HEK293 (cell line): ENCODE measurements at regions not wholly inside any gene's neighbourhood (a gene's known extent, or its start where the extent isn't known, plus 50 kb on each side); places are given as distances from the start of the nearest gene placed in this dataset.

Experiments
- CTCF ChIA-PET: fragments of 350-600 bp; formaldehyde crosslinking; extraction: SDS; loops from one replicate; lab custom pipeline; 2021; ENCODE audit warnings: antibody characterized with exemption; lab: Yijun Ruan, JAX
- POLR2A ChIA-PET: fragments of 300-600 bp; formaldehyde crosslinking; extraction: SDS; loops from one replicate; lab custom pipeline; 2020; ENCODE audit warnings: antibody characterized with exemption, inconsistent platforms; lab: Yijun Ruan, JAX
- H3K27ac ChIP-seq: fragments of 200-500 bp; sonication (Bioruptor generic); 2 replicates; pipeline ENCODE4 v1.5.1; 2014; ENCODE audit warnings: low read depth, low read length, control low read depth, inconsistent platforms; ENCODE audit errors: extremely low read depth
- H3K36me3 ChIP-seq, 2 experiments: fragments of 200-500 bp in 1 of 2; sonication (Bioruptor generic) in 1 of 2; 1 replicate in 1 of 2; 2 replicates in 1 of 2; pipeline ENCODE4 v1.5.1; 2014 to 2017; ENCODE audit warnings: inconsistent platforms in 2 of 2, low read length in 2 of 2; ENCODE audit not compliant: control insufficient read depth in 2 of 2, insufficient read depth in 1 of 2
- H3K4me1 ChIP-seq: fragments of 200-500 bp; sonication (Bioruptor generic); 2 replicates; pipeline ENCODE4 v1.5.1; 2014; ENCODE audit warnings: mild to moderate bottlenecking, low read length, inconsistent platforms; ENCODE audit not compliant: control insufficient read depth, insufficient read depth
- H3K4me3 ChIP-seq: 2 replicates; pipeline ENCODE4 v1.5.1; 2011; ENCODE audit warnings: low read depth, mild to moderate bottlenecking, control low read depth, low read length, moderate library complexity
- H3K9me3 ChIP-seq: fragments of 200-500 bp; sonication (Bioruptor generic); 2 replicates; pipeline ENCODE4 v1.5.1; 2014; ENCODE audit warnings: low read depth, low read length, inconsistent platforms; ENCODE audit not compliant: control insufficient read depth, insufficient read depth
- ATF2 ChIP-seq: fragments of 450-650 bp; formaldehyde crosslinking; IDR thresholded peaks from 2 replicates; pipeline ENCODE4 v1.5.1; 2016; ENCODE audit warnings: missing biosample characterization, missing genetic modification characterization, low read depth
- RBAK ChIP-seq: fragments of 450-650 bp; formaldehyde crosslinking; IDR thresholded peaks from 2 replicates; pipeline ENCODE4 v1.5.1; 2016; ENCODE audit warnings: missing biosample characterization, missing genetic modification characterization
- REPIN1 ChIP-seq: fragments of 450-650 bp; formaldehyde crosslinking; IDR thresholded peaks from 2 replicates; pipeline ENCODE4 v1.5.1; 2017; ENCODE audit warnings: missing biosample characterization, missing genetic modification characterization, low read depth
- SCRT1 ChIP-seq: fragments of 450-650 bp; formaldehyde crosslinking; IDR thresholded peaks from 2 replicates; pipeline ENCODE4 v1.5.1; 2016; ENCODE audit warnings: missing biosample characterization, missing genetic modification characterization, borderline replicate concordance
- TCF7L2 ChIP-seq: IDR thresholded peaks from 2 replicates; pipeline ENCODE4 v1.6.1; 2011; ENCODE audit warnings: low read depth, mild to moderate bottlenecking, inconsistent platforms, low read length, moderate library complexity, borderline replicate concordance
- ZBTB49 ChIP-seq: fragments of 450-650 bp; formaldehyde crosslinking; IDR thresholded peaks from 2 replicates; pipeline ENCODE4 v1.5.1; 2016; ENCODE audit warnings: missing biosample characterization, missing genetic modification characterization, low read depth
- ZNF133 ChIP-seq: fragments of 450-650 bp; formaldehyde crosslinking; IDR thresholded peaks from 2 replicates; pipeline ENCODE4 v1.5.1; 2016; ENCODE audit warnings: missing biosample characterization, missing genetic modification characterization
- ZNF16 ChIP-seq: fragments of 450-650 bp; formaldehyde crosslinking; IDR thresholded peaks from 2 replicates; pipeline ENCODE4 v1.5.1; 2016; ENCODE audit warnings: low read depth, missing biosample characterization, missing genetic modification characterization
- ZNF266 ChIP-seq: fragments of 450-650 bp; formaldehyde crosslinking; IDR thresholded peaks from 2 replicates; pipeline ENCODE4 v1.5.1; 2016; ENCODE audit warnings: missing biosample characterization, missing genetic modification characterization, low read depth
- ZNF335 ChIP-seq: fragments of 450-650 bp; formaldehyde crosslinking; conservative IDR thresholded peaks from 2 replicates; pipeline ENCODE4 v1.5.1; 2016; ENCODE audit warnings: missing biosample characterization, missing genetic modification characterization
- ZNF449 ChIP-seq: fragments of 450-650 bp; formaldehyde crosslinking; IDR thresholded peaks from 2 replicates; pipeline ENCODE4 v1.5.1; 2017; ENCODE audit warnings: missing biosample characterization, mild to moderate bottlenecking, missing genetic modification characterization, moderate library complexity
- ZNF48 ChIP-seq: fragments of 450-650 bp; formaldehyde crosslinking; IDR thresholded peaks from 2 replicates; pipeline ENCODE4 v1.5.1; 2016; ENCODE audit warnings: missing biosample characterization, missing genetic modification characterization
- ZNF501 ChIP-seq: fragments of 450-650 bp; formaldehyde crosslinking; IDR thresholded peaks from 2 replicates; pipeline ENCODE4 v1.5.1; 2016; ENCODE audit warnings: missing biosample characterization, missing genetic modification characterization
- ZNF747 ChIP-seq: fragments of 450-650 bp; formaldehyde crosslinking; IDR thresholded peaks from 2 replicates; pipeline ENCODE4 v1.5.1; 2016; ENCODE audit warnings: missing biosample characterization, missing genetic modification characterization
- ZNF791 ChIP-seq: fragments of 450-650 bp; formaldehyde crosslinking; IDR thresholded peaks from 2 replicates; pipeline ENCODE4 v1.5.1; 2016; ENCODE audit warnings: missing biosample characterization, missing genetic modification characterization
- TF ChIP-seq, protein P1 (sequence below): fragments of 450-650 bp; formaldehyde crosslinking; IDR thresholded peaks from 2 replicates; pipeline ENCODE4 v1.5.1; 2017; ENCODE audit warnings: missing biosample characterization, missing genetic modification characterization
- TF ChIP-seq, protein P2 (sequence below): fragments of 450-650 bp; formaldehyde crosslinking; IDR thresholded peaks from 2 replicates; pipeline ENCODE4 v1.5.1; 2016; ENCODE audit warnings: missing biosample characterization, missing genetic modification characterization
- TF ChIP-seq, protein P3 (sequence below): fragments of 450-650 bp; formaldehyde crosslinking; IDR thresholded peaks from 2 replicates; pipeline ENCODE4 v1.5.1; 2016; ENCODE audit warnings: missing biosample characterization, missing genetic modification characterization
- TF ChIP-seq, protein P4 (sequence below): fragments of 450-650 bp; formaldehyde crosslinking; conservative IDR thresholded peaks from 2 replicates; pipeline ENCODE4 v1.5.1; 2016; ENCODE audit warnings: low read depth, missing biosample characterization, missing genetic modification characterization

GRCh38 chr18:77433076-77433475 is 183.4 kb downstream of the GALR1 start:
- Histone ChIP-seq H3K4me1 (no peaks in the 10 kb centered on the region), H3K27ac (no peak overlapping the region), H3K9me3 (no peaks in the 10 kb centered on the region), H3K36me3 (no peaks in the 10 kb centered on the region), H3K4me3 (no peak overlapping the region)
- CTCF ChIA-PET, result no interaction called here
- TF ChIP-seq, protein P1, sequence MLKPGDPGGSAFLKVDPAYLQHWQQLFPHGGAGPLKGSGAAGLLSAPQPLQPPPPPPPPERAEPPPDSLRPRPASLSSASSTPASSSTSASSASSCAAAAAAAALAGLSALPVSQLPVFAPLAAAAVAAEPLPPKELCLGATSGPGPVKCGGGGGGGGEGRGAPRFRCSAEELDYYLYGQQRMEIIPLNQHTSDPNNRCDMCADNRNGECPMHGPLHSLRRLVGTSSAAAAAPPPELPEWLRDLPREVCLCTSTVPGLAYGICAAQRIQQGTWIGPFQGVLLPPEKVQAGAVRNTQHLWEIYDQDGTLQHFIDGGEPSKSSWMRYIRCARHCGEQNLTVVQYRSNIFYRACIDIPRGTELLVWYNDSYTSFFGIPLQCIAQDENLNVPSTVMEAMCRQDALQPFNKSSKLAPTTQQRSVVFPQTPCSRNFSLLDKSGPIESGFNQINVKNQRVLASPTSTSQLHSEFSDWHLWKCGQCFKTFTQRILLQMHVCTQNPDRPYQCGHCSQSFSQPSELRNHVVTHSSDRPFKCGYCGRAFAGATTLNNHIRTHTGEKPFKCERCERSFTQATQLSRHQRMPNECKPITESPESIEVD, result no peak
- TF ChIP-seq, protein P2, sequence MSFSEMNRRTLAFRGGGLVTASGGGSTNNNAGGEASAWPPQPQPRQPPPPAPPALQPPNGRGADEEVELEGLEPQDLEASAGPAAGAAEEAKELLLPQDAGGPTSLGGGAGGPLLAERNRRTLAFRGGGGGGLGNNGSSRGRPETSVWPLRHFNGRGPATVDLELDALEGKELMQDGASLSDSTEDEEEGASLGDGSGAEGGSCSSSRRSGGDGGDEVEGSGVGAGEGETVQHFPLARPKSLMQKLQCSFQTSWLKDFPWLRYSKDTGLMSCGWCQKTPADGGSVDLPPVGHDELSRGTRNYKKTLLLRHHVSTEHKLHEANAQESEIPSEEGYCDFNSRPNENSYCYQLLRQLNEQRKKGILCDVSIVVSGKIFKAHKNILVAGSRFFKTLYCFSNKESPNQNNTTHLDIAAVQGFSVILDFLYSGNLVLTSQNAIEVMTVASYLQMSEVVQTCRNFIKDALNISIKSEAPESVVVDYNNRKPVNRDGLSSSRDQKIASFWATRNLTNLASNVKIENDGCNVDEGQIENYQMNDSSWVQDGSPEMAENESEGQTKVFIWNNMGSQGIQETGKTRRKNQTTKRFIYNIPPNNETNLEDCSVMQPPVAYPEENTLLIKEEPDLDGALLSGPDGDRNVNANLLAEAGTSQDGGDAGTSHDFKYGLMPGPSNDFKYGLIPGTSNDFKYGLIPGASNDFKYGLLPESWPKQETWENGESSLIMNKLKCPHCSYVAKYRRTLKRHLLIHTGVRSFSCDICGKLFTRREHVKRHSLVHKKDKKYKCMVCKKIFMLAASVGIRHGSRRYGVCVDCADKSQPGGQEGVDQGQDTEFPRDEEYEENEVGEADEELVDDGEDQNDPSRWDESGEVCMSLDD, result no peak
- TF ChIP-seq ZNF449, result no peak
- POLR2A ChIA-PET, result no interaction called here

DNA sequence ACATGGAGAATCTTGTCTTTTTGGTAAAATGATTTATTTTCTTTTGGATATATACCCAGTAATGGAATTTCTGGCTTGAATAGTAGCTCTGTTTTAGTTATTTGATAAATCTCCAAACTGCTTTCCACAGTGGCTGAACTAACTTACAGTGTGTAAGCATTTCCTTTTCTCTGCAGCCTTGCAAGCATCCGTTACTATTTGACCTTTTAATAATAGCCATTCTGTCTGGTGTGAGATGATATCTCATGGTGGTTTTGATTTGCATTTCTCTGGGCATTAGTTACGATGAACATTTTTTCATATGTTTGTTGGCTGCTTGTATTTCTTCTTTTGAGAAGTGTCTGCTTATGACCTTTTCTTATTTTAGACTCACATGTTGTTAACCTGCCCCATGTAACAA is 190.2 kb downstream of the GALR1 start:
- H3K4me3 ChIP-seq, result no peak overlapping the region
- POLR2A ChIA-PET, result no interaction called here
- no peaks in the 10 kb centered on the region for H3K9me3 ChIP-seq
- H3K27ac ChIP-seq, result no peak overlapping the region
- CTCF ChIA-PET, result no interaction called here
- H3K4me1 ChIP-seq, result no peaks in the 10 kb centered on the region
- no peaks in the 10 kb centered on the region for H3K36me3 ChIP-seq
- TF ChIP-seq, protein P3, sequence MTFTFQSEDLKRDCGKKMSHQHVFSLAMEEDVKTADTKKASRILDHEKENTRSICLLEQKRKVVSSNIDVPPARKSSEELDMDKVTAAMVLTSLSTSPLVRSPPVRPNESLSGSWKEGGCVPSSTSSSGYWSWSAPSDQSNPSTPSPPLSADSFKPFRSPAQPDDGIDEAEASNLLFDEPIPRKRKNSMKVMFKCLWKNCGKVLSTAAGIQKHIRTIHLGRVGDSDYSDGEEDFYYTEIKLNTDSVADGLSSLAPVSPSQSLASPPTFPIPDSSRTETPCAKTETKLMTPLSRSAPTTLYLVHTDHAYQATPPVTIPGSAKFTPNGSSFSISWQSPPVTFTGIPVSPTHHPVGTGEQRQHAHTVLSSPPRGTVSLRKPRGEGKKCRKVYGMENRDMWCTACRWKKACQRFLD (tag by site-specific recombination), result no peak
- TF ChIP-seq REPIN1, result no peak
- TF ChIP-seq ZNF335 (tag by site-specific recombination), result no peak
- no peak for TF ChIP-seq TCF7L2
- no peak for TF ChIP-seq ZNF791 (tag by site-specific recombination)
- TF ChIP-seq ZNF133 (tag by site-specific recombination), result no peak
- TF ChIP-seq ZNF747 (tag by site-specific recombination), result no peak
- TF ChIP-seq, protein P4, sequence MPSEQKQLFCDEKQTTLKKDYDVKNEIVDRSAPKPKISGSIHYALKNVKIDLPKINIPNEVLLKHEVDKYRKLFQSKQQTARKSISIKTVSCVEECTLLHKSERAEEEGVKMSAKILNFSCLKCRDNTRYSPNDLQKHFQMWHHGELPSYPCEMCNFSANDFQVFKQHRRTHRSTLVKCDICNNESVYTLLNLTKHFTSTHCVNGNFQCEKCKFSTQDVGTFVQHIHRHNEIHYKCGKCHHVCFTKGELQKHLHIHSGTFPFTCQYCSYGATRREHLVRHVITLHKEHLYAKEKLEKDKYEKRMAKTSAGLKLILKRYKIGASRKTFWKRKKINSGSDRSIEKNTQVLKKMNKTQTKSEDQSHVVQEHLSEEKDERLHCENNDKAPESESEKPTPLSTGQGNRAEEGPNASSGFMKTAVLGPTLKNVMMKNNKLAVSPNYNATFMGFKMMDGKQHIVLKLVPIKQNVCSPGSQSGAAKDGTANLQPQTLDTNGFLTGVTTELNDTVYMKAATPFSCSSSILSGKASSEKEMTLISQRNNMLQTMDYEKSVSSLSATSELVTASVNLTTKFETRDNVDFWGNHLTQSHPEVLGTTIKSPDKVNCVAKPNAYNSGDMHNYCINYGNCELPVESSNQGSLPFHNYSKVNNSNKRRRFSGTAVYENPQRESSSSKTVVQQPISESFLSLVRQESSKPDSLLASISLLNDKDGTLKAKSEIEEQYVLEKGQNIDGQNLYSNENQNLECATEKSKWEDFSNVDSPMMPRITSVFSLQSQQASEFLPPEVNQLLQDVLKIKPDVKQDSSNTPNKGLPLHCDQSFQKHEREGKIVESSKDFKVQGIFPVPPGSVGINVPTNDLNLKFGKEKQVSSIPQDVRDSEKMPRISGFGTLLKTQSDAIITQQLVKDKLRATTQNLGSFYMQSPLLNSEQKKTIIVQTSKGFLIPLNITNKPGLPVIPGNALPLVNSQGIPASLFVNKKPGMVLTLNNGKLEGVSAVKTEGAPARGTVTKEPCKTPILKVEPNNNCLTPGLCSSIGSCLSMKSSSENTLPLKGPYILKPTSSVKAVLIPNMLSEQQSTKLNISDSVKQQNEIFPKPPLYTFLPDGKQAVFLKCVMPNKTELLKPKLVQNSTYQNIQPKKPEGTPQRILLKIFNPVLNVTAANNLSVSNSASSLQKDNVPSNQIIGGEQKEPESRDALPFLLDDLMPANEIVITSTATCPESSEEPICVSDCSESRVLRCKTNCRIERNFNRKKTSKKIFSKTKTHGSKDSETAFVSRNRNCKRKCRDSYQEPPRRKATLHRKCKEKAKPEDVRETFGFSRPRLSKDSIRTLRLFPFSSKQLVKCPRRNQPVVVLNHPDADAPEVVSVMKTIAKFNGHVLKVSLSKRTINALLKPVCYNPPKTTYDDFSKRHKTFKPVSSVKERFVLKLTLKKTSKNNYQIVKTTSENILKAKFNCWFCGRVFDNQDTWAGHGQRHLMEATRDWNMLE (tag by site-specific recombination), result no peak
- TF ChIP-seq ZNF501, result no peak
- no peak for TF ChIP-seq ZNF48 (tag by site-specific recombination)
- no peak for TF ChIP-seq ZBTB49 (tag by site-specific recombination)
- TF ChIP-seq ZNF266 (tag by site-specific recombination), result no peak
- TF ChIP-seq RBAK (tag by site-specific recombination), result no peak
- TF ChIP-seq SCRT1, result no peak
- no peak for TF ChIP-seq ZNF16 (tag by site-specific recombination)
- no peak for TF ChIP-seq ATF2 (tag by site-specific recombination)
